WI38 (cell line): ENCODE measurements at regions not wholly inside any gene's neighbourhood (a gene's known extent, or its start where the extent isn't known, plus 50 kb on each side); places are given as distances from the start of the nearest gene placed in this dataset.

Experiments
- H3K4me3 ChIP-seq: 2 replicates; pipeline ENCODE4 v1.5.1; 2011; ENCODE audit warnings: low read depth, mild to moderate bottlenecking, control low read depth, low read length
- CTCF ChIP-seq: IDR thresholded peaks from 2 replicates; pipeline ENCODE4 v1.5.1; 2012; ENCODE audit warnings: low read depth, mild to moderate bottlenecking, control low read depth, low read length

GRCh38 chr16:80166082-80166481 lies 374.7 kb upstream of the DYNLRB2 start:
- no peak for TF ChIP-seq CTCF
- H3K4me3 ChIP-seq: no peak overlapping the region

- H3K4me3 ChIP-seq: no peak overlapping the region
- TF ChIP-seq CTCF: no peak
Observed at GRCh38 chr16:80164966-80165550, 375.7 kb upstream of the DYNLRB2 start.

DNA sequence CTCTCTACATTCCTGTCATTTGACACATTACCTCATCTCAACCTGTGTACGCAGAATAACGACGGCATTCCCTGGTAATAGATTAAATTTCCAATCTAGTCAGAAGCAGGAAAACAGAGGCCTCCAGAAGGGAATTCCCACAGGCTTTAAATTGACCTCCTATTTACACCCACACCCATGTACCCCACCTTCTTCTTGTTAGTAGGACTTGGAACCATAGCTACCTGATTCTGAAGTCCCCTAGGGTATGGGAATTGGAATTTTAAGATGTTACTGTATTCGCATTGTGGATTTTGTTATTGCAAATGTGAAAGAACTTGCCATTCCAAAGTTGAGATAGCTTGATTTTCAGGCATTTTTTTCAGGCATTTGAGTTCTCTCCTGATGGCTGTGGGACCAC lies 377.5 kb upstream of the DYNLRB2 start:
- TF ChIP-seq CTCF: no peak
- H3K4me3 ChIP-seq: no peak overlapping the region

DNA sequence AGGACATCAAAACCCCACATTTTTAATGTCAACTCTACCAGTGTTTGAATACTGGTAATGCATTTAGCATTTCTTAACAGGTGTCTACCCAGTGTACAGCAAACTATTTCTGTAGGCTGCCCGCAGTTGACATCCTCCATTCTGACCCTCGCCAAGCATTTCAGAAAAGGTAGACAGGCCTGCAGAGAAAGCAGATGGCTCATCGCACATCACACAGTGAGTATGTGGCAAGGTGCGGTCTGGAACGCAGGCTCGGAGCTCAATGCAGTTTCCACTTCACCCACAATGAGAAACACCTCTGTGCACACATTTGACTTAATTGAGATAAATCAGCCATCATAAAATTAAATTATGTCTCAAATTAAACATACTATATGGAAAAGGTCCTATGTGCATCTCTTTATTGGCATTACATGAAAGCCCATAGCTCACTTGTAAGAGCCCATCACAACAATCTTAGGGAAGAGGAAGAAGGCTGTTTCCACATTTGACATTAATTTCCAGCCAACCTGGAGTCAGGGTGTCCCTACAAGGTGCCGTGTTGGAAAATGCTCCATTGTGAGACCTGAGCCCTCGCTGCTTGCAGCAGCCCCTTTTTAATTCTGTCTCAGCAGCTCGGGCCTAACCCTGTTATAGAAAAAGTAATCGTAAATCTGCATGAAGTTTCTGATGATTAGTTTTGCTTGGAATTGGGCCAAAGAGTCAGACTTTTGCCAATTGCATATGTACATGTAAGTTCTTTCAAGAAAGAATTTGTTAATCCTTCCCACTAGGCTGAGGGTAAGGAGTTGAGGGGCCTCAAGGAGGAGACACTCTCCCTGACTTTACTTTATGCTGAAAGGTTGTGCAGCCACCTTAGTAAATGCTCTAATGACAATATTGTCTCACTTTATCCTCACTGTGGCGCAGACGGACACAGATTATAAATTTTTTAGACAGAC lies 378.7 kb upstream of the DYNLRB2 start:
- no peak overlapping the region for H3K4me3 ChIP-seq
- TF ChIP-seq CTCF: no peak

- TF ChIP-seq CTCF: no peak
- H3K4me3 ChIP-seq: no peak overlapping the region
Observed at GRCh38 chr16:80158766-80159165, 382.0 kb upstream of the DYNLRB2 start.

GRCh38 chr16:80151722-80152111 lies 389.1 kb upstream of the DYNLRB2 start:
- no peak overlapping the region for H3K4me3 ChIP-seq
- no peak for TF ChIP-seq CTCF
